ENCODE measurements at regions not wholly inside any gene's neighbourhood (a gene's known extent, or its start where the extent isn't known, plus 50 kb on each side); places are given as distances from the start of the nearest gene placed in this dataset.

DNA sequence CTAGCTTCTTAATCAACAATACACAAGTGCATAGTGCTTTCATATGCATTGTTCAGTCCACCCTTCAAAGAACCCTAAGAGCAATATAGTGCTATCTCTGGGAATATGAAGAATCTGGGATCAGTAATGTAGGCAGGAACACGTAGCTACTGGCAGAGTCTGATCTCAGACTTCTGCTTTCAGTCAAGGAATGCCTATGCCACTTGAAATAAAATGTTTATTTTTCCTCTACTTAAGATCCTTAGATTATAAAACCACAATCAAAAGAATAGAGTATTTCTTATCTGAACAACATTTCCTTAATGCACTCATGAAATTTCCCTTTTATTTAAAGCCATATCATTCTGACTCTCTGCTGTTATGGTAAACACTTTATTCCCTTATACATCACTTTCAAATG lies 1407.8 kb upstream of the C9orf72 start:
- Histone ChIP-seq H3K9me1 (ENCODE audit: insufficient read depth, low read length) (no peaks in the 10 kb centered on the region), H3K36me3 (ENCODE audit: control insufficient read depth, insufficient read depth, low read length) (no peaks in the 10 kb centered on the region)
- CTCF ChIA-PET, result no interaction called here

More for the DNA sequence above, 1407.8 kb upstream of the C9orf72 start:
- Histone ChIP-seq H4K5ac (ENCODE audit: low read depth, low read length) (no peak overlapping the region), H3K9me3 (ENCODE audit: control insufficient read depth, insufficient read depth, low read length) (no peaks in the 10 kb centered on the region), H2AK5ac (ENCODE audit: low read depth, low read length) (no peak overlapping the region), H2AFZ (replicated peaks; ENCODE audit: low read length, poor library complexity) (no peak overlapping the region), H3K4me1 (ENCODE audit: control insufficient read depth, insufficient read depth, low read length) (no peaks in the 10 kb centered on the region), H3K23ac (ENCODE audit: low read depth, low read length) (no peak overlapping the region), H4K8ac (ENCODE audit: low read depth in 2 of 2, low read length in 2 of 2) (no peak overlapping the region), H2AK9ac (replicated peaks; ENCODE audit: low read depth, low read length, poor library complexity) (no peak overlapping the region), H2BK20ac (ENCODE audit: low read depth, low read length) (no peak overlapping the region), H2BK120ac (ENCODE audit: low read depth, low read length) (no peak overlapping the region), H3K18ac (ENCODE audit: low read depth, low read length) (no peak overlapping the region), H3K56ac (ENCODE audit: extremely low read depth, insufficient read depth, low read length) (no peak overlapping the region), H4K91ac (ENCODE audit: insufficient read depth, low read depth, low read length) (no peak overlapping the region), H3K4me2 (ENCODE audit: low read depth, low read length) (no peak overlapping the region), H2BK5ac (ENCODE audit: low read depth, low read length, poor library complexity, severe bottlenecking) (no peak overlapping the region), H3K27ac (ENCODE audit: insufficient read depth, low read length) (no peak overlapping the region), H3K14ac (replicated peaks; ENCODE audit: low read depth, low read length) (no peak overlapping the region), H3K4ac (ENCODE audit: low read depth, low read length) (no peak overlapping the region), H3K9ac (ENCODE audit: low read depth, low read length) (no peak overlapping the region), H2BK15ac (ENCODE audit: low read depth, low read length) (no peak overlapping the region), H3K79me1 (ENCODE audit: low read depth in 1 of 2, low read length in 2 of 2) (no peaks in the 10 kb centered on the region), H3K27me3 (ENCODE audit: control insufficient read depth, insufficient read depth, low read length) (no peaks in the 10 kb centered on the region), H3K4me3 (ENCODE audit: insufficient read depth, low read depth, low read length) (no peak overlapping the region), H4K20me1 (ENCODE audit: insufficient read depth, low read length) (no peaks in the 10 kb centered on the region)
- no peak for ATAC-seq (ENCODE audit: low read depth)
- intact Hi-C loops (cut with micrococcal nuclease), result no loop called here
- no CpG with 5 or more reads among the region's 1 CpG for WGBS, 2 experiments (ENCODE audit: extremely low coverage in 2 of 2, insufficient read length in 1 of 2)
- no TSS peak for BruUV-seq (replicated peaks)
- in situ Hi-C loops (cut with MboI; ENCODE audit: low sequenced_read_pairs), result no loop called here
- POLR2A ChIA-PET (ENCODE audit: unreplicated experiment), result no interaction called here
- DNase-seq, result no peak
- TF ChIP-seq RAD21 (IDR thresholded peaks at IDR 0.05; ENCODE audit: low read length) (no peak), SMC3 (IDR thresholded peaks at IDR 0.05; ENCODE audit: low read depth, low read length) (no peak), CEBPB (IDR thresholded peaks at IDR 0.05; ENCODE audit: low read depth, low read length) (no peak), MAZ (IDR thresholded peaks at IDR 0.05; ENCODE audit: borderline replicate concordance, low read depth, low read length) (no peak), RCOR1 (IDR thresholded peaks at IDR 0.05; ENCODE audit: insufficient replicate concordance, low read length) (no peak), RFX5 (IDR thresholded peaks at IDR 0.05; ENCODE audit: low read depth, low read length) (no peak), MXI1 (IDR thresholded peaks at IDR 0.05; ENCODE audit: borderline replicate concordance, low read depth, low read length) (no peak), FOS (IDR thresholded peaks at IDR 0.05; ENCODE audit: low read depth, low read length) (no peak)
- TF ChIP-seq, protein P1, sequence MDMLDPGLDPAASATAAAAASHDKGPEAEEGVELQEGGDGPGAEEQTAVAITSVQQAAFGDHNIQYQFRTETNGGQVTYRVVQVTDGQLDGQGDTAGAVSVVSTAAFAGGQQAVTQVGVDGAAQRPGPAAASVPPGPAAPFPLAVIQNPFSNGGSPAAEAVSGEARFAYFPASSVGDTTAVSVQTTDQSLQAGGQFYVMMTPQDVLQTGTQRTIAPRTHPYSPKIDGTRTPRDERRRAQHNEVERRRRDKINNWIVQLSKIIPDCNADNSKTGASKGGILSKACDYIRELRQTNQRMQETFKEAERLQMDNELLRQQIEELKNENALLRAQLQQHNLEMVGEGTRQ (IDR thresholded peaks at IDR 0.05; ENCODE audit: low read depth, low read length), result no peak
- TF ChIP-seq, protein P2, sequence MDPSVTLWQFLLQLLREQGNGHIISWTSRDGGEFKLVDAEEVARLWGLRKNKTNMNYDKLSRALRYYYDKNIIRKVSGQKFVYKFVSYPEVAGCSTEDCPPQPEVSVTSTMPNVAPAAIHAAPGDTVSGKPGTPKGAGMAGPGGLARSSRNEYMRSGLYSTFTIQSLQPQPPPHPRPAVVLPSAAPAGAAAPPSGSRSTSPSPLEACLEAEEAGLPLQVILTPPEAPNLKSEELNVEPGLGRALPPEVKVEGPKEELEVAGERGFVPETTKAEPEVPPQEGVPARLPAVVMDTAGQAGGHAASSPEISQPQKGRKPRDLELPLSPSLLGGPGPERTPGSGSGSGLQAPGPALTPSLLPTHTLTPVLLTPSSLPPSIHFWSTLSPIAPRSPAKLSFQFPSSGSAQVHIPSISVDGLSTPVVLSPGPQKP (IDR thresholded peaks at IDR 0.05; ENCODE audit: borderline replicate concordance, low read depth, low read length), result no peak
- dilution Hi-C loops (cut with HindIII; ENCODE audit: low sequenced_read_pairs, unreplicated experiment), result no loop called here
